ENCODE measurements at regions not wholly inside any gene's neighbourhood (a gene's known extent, or its start where the extent isn't known, plus 50 kb on each side); places are given as distances from the start of the nearest gene placed in this dataset.

DNA sequence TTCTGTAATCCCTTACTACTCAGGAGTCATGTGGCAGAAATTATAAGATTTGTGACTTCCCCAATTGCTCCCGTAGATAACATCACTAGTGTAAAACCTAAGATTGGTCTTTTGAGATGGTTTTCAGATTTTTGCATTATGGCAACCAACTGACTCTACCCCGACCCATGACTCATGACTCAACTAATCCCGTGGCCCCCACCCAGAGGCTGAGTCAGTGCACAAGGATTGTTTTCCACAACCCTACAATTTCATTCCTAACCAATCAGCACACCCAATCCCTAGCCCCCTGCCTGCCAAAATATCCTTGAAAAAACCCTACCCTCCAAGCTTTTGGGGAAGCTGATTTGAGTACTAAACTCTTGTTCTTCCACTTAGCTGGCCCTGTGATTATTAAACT is 109.4 kb upstream of the FAM9C start:
- Histone ChIP-seq H3K9me3 (peaks cover 0 to 16% (median 0%) of the 10 kb centered on the region in 4 donors), H3K27ac (replicated peaks in 1 of 4) (peak overlapping the region in 1 of 4 donors; percentile 73), H3K4me1 (peaks cover 0 to 25% (median 20%) of the 10 kb centered on the region in 4 donors), H3K27me3 (no peaks in the 10 kb centered on the region), H3K4me3 (no peak overlapping the region), H3K36me3 (no peaks in the 10 kb centered on the region)
- DNase-seq (ENCODE audit: extremely low spot score) = no peak
- intact Hi-C loops (cut with DNase I) = no loop called here
- TF ChIP-seq, protein P1, sequence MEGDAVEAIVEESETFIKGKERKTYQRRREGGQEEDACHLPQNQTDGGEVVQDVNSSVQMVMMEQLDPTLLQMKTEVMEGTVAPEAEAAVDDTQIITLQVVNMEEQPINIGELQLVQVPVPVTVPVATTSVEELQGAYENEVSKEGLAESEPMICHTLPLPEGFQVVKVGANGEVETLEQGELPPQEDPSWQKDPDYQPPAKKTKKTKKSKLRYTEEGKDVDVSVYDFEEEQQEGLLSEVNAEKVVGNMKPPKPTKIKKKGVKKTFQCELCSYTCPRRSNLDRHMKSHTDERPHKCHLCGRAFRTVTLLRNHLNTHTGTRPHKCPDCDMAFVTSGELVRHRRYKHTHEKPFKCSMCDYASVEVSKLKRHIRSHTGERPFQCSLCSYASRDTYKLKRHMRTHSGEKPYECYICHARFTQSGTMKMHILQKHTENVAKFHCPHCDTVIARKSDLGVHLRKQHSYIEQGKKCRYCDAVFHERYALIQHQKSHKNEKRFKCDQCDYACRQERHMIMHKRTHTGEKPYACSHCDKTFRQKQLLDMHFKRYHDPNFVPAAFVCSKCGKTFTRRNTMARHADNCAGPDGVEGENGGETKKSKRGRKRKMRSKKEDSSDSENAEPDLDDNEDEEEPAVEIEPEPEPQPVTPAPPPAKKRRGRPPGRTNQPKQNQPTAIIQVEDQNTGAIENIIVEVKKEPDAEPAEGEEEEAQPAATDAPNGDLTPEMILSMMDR (IDR thresholded peaks at IDR 0.05) = no peak
- TF ChIP-seq EP300 (IDR thresholded peaks at IDR 0.05) = no peak
- TF ChIP-seq POLR2AphosphoS5 (IDR thresholded peaks at IDR 0.05) = no peak
- no peak for TF ChIP-seq POLR2A (IDR thresholded peaks at IDR 0.05; ENCODE audit: low read depth)
- 65% methylated on average over 3 of the region's 3 CpGs for WGBS

DNA sequence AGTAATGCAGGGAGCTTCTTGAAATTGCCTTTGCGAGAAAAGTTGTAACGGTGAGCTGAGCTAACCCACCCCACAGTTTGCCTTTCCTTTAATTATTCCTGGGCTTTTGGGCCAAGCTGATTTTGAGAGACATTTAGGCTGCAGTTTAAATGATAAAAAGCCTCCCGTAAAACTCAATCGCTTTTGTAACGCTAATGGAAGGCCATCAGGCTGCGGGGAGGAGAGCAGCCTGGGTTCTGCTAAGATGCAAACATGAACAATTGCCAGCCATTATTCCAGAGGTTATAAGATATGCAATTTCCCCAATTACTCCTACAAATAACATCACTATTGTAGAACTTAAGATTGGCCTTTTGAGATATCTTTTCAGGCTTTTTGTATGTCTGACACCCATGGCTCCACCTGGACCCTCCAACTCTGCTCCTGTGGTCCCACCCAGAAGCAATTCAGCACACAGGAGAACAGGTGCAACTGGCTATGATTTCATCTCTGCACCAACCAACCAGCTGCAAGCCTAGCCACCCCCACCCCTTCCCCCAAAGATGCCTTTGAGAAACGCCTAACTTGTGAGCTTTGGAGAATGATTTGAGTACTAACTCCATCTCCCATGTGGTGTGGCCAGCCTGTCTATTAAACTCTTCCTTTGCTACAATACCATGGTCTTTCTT is 108.2 kb upstream of the FAM9C start:
- intact Hi-C loops (cut with DNase I) = no loop called here
- H3K9me3 ChIP-seq = peaks cover 0 to 16% (median 0%) of the 10 kb centered on the region in 4 donors
- no peaks in the 10 kb centered on the region for H3K36me3 ChIP-seq
- H3K4me3 ChIP-seq = peak overlapping the region in 3 of 4 donors; percentile 10 to 22 (median 22)
- peaks cover 0 to 24% (median 17%) of the 10 kb centered on the region in 4 donors for H3K4me1 ChIP-seq
- no peak for DNase-seq (ENCODE audit: extremely low spot score)
- TF ChIP-seq EP300 (IDR thresholded peaks at IDR 0.05) (no peak), POLR2A (IDR thresholded peaks at IDR 0.05; ENCODE audit: low read depth) (no peak), POLR2AphosphoS5 (IDR thresholded peaks at IDR 0.05) (no peak)
- TF ChIP-seq, protein P1 (IDR thresholded peaks at IDR 0.05) = no peak
- peak overlapping the region; percentile 70 to 75 (median 74) for H3K27ac ChIP-seq (replicated peaks in 1 of 4)
- WGBS = 64% methylated on average over 7 of the region's 7 CpGs
- no peaks in the 10 kb centered on the region for H3K27me3 ChIP-seq

DNA sequence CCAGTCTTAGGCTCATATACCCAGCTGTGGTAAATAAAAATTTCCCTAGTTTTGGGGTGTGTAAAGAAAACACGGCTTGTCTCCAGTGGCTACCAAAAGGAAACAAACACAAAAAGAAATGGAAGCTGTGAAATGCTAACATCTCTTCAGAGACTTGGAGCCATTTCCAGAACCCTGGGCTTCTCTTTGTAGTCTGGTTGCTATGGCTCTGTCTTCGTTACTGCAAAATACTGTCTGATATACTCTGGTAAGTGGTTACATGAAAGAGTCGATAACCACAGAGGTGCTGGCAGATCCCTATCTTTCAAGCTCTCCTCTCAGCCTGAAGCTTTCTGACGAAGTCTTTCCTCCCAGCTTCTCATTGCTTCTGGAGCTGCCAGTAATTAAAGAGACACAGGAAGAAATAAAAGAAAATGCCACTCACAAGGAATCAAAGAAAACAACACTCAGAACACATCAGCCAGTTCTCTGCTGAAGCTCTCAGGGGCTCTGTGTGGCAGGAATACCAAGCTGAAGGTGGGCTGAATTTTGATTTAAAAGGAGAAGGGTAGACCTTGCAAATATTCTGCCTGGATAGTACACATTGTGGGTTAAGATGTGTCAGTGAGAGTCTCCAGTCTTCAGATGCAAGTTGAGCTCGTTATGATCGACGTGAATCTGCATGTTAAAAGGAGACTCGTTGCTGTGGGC is 107.6 kb upstream of the FAM9C start:
- Histone ChIP-seq H3K9me3 (peaks cover 0 to 16% (median 0%) of the 10 kb centered on the region in 4 donors), H3K36me3 (no peaks in the 10 kb centered on the region), H3K27ac (replicated peaks in 1 of 4) (peak overlapping the region; percentile 70 to 75 (median 74)), H3K4me3 (peak overlapping the region in 3 of 4 donors; percentile 10 to 22 (median 22)), H3K27me3 (no peaks in the 10 kb centered on the region), H3K4me1 (peaks cover 0 to 24% (median 17%) of the 10 kb centered on the region in 4 donors)
- intact Hi-C loops (cut with DNase I) = no loop called here
- WGBS = 43% methylated on average over 8 of the region's 8 CpGs
- TF ChIP-seq, protein P1 (IDR thresholded peaks at IDR 0.05) = no peak
- TF ChIP-seq POLR2A (IDR thresholded peaks at IDR 0.05; ENCODE audit: low read depth) (no peak), POLR2AphosphoS5 (IDR thresholded peaks at IDR 0.05) (no peak), EP300 (IDR thresholded peaks at IDR 0.05) (no peak)
- DNase-seq (ENCODE audit: extremely low spot score) = no peak

DNA sequence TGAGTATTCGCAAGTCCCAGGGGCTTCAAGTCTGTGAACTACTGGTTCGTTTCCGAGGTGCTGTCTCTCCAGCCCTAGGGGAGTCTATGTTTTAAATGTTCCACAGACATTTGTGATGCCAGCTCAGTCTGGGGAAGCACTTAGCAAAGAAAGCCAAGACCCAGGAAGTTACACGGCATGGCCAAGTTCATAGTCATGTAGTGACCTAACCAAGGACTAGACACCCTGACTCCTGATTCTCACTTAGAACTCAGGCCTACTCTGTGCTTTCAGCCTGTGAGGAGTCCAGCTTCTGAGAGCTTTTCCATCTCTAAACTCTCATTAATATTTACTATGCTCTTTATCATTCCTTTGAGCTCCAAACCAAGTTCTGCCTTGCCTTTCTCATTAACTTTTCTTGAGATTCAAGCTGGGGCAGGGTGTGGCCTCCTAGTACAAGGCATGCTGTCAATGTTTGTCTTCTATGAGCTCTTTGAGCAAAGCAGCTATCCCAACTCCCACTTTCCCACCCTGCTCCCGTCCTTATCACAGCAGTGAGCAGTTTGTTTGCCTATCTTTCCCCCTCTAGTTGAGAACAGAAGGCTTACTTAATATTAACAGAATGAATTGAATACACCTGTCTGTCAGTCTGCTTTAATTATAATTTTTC is 105.4 kb upstream of the FAM9C start:
- peaks cover 0 to 24% (median 17%) of the 10 kb centered on the region in 4 donors for H3K4me1 ChIP-seq
- H3K36me3 ChIP-seq = no peaks in the 10 kb centered on the region
- no peak for DNase-seq (ENCODE audit: extremely low spot score)
- TF ChIP-seq, protein P1 (IDR thresholded peaks at IDR 0.05) = no peak
- TF ChIP-seq POLR2A (IDR thresholded peaks at IDR 0.05; ENCODE audit: low read depth) (no peak), EP300 (IDR thresholded peaks at IDR 0.05) (no peak), POLR2AphosphoS5 (IDR thresholded peaks at IDR 0.05) (no peak)
- no peak overlapping the region for H3K27ac ChIP-seq (replicated peaks in 1 of 4)
- WGBS = 80% methylated on average over 5 of the region's 5 CpGs
- H3K27me3 ChIP-seq = no peaks in the 10 kb centered on the region
- intact Hi-C loops (cut with DNase I) = no loop called here
- H3K9me3 ChIP-seq = peaks cover 0 to 20% (median 0%) of the 10 kb centered on the region in 4 donors
- no peak overlapping the region for H3K4me3 ChIP-seq
